ENCODE measurements at regions not wholly inside any gene's neighbourhood (a gene's known extent, or its start where the extent isn't known, plus 50 kb on each side); places are given as distances from the start of the nearest gene placed in this dataset.

GRCh38 chrX:155694649-155695048, 81.9 kb upstream of the TMLHE start:
- no TSS peak for BruUV-seq (replicated peaks)
- no peak for DNase-seq (ENCODE audit: extremely low read depth in 1 of 4, low spot score in 3 of 4)
- ChIA-PET POLR2A (no interaction called here), CTCF (ENCODE audit: low intra/inter-chr PET ratio) (no interaction called here)
- no peaks in the 10 kb centered on the region for H3K9me3 ChIP-seq (replicated peaks; ENCODE audit: control insufficient read depth, insufficient read depth, low read depth, low read length)
- H3K79me2 ChIP-seq (ENCODE audit: control insufficient read depth, insufficient read depth, low read length) = no peaks in the 10 kb centered on the region
- FAIRE-seq = no peak
- no peak for TF ChIP-seq POLR3A (IDR thresholded peaks at IDR 0.05; ENCODE audit: borderline replicate concordance, extremely low read depth, insufficient read depth, insufficient read length)
- TF ChIP-seq ZNF253 (CRISPR knock-in tag; conservative IDR thresholded peaks at IDR 0.05) = no peak
- TF ChIP-seq EGR1 (conservative IDR thresholded peaks at IDR 0.05) = no peak
- TF ChIP-seq SNIP1 (IDR thresholded peaks at IDR 0.05; ENCODE audit: low read depth) = no peak
- TF ChIP-seq ZFX (CRISPR knock-in tag; IDR thresholded peaks at IDR 0.05) = no peak
- no peak for TF ChIP-seq ZNF23 (CRISPR knock-in tag; IDR thresholded peaks at IDR 0.05)
- no peak for TF ChIP-seq FUS (optimal IDR thresholded peaks at IDR 0.05; ENCODE audit: low read depth, low read length)
- no peak for TF ChIP-seq SMAD4 (CRISPR knock-in tag; conservative IDR thresholded peaks at IDR 0.05)
- no peak for TF ChIP-seq ZFP36 (IDR thresholded peaks at IDR 0.05; ENCODE audit: low read depth, low read length, partially characterized antibody)
- no peak for TF ChIP-seq ELK1 (CRISPR knock-in tag; IDR thresholded peaks at IDR 0.05)
- H3K9ac ChIP-seq (ENCODE audit: insufficient read depth in 1 of 2, low read depth in 2 of 2, low read length in 2 of 2) = no peak overlapping the region
- H3K27me3 ChIP-seq (ENCODE audit: control insufficient read depth in 2 of 2, insufficient read depth in 2 of 2, low read length in 2 of 2) = no peaks in the 10 kb centered on the region
- no peak overlapping the region for H3K4me3 ChIP-seq
- in situ Hi-C loops (cut with MboI) = no loop called here
- no peak overlapping the region for H3K4me2 ChIP-seq (ENCODE audit: insufficient read depth, low read length)
- no peaks in the 10 kb centered on the region for H3K4me1 ChIP-seq (replicated peaks in 1 of 2; ENCODE audit: control insufficient read depth in 2 of 2, insufficient read depth in 2 of 2, low read length in 2 of 2)
- 14% methylated on average over 5 of the region's 5 CpGs for WGBS (ENCODE audit: insufficient coverage, low coverage, missing lambda C conversion rate)
- ATAC-seq = no peak
- intact Hi-C loops (cut with micrococcal nuclease) = no loop called here
- no peak overlapping the region for H3K27ac ChIP-seq (ENCODE audit: extremely low read depth, low read depth, low read length)
- no peaks in the 10 kb centered on the region for H4K20me1 ChIP-seq (replicated peaks; ENCODE audit: control insufficient read depth, insufficient read depth, low read length)
- H2AFZ ChIP-seq (ENCODE audit: low read depth, low read length) = no peak overlapping the region
- no peaks in the 10 kb centered on the region for H3K36me3 ChIP-seq (ENCODE audit: control insufficient read depth, insufficient read depth, low read length)
- no peaks in the 10 kb centered on the region for H3K9me1 ChIP-seq (ENCODE audit: control insufficient read depth, insufficient read depth, low read length)
